ENCODE measurements at regions not wholly inside any gene's neighbourhood (a gene's known extent, or its start where the extent isn't known, plus 50 kb on each side); places are given as distances from the start of the nearest gene placed in this dataset.

- DNase-seq = no peak
- no peak overlapping the region for H3K4me2 ChIP-seq
- TF ChIP-seq EZH2 (IDR thresholded peaks at IDR 0.05; ENCODE audit: low read depth) (no peak), CTCF (conservative IDR thresholded peaks at IDR 0.05) (no peak)
- ChIA-PET POLR2A (ENCODE audit: unreplicated experiment) (no interaction called here), CTCF (no interaction called here)
- H3K79me2 ChIP-seq (ENCODE audit: low read depth) = no peaks in the 10 kb centered on the region
- no peak overlapping the region for H3K27ac ChIP-seq
- no TSS peak for BruUV-seq (replicated peaks)
- no peaks in the 10 kb centered on the region for H3K9me2 ChIP-seq (ENCODE audit: insufficient read depth)
- no peaks in the 10 kb centered on the region for H3K27me3 ChIP-seq (ENCODE audit: insufficient read depth, low read depth)
- no peaks in the 10 kb centered on the region for H3K36me3 ChIP-seq (ENCODE audit: low read depth)
- no peak overlapping the region for H3K4me3 ChIP-seq
- intact Hi-C loops (cut with micrococcal nuclease; ENCODE audit: unreplicated experiment) = no loop called here
- H3K9me3 ChIP-seq (ENCODE audit: insufficient read depth, low read depth) = no peaks in the 10 kb centered on the region
- H4K20me1 ChIP-seq (ENCODE audit: insufficient read depth) = no peaks in the 10 kb centered on the region
- no peaks in the 10 kb centered on the region for H3F3A ChIP-seq (ENCODE audit: insufficient read depth, low read depth)
- no peak overlapping the region for H2AFZ ChIP-seq
- no peaks in the 10 kb centered on the region for H3K4me1 ChIP-seq (replicated peaks; ENCODE audit: insufficient read depth)
These were observed 329.3 kb downstream of the SUCLA2 start for GRCh38 chr13:47671776-47672175.

- Histone ChIP-seq H4K20me1 (ENCODE audit: insufficient read depth) (no peaks in the 10 kb centered on the region), H2AFZ (no peak overlapping the region), H3K9me2 (ENCODE audit: insufficient read depth) (no peaks in the 10 kb centered on the region), H3K27ac (no peak overlapping the region), H3K27me3 (ENCODE audit: insufficient read depth, low read depth) (no peaks in the 10 kb centered on the region), H3K4me3 (no peak overlapping the region), H3K4me2 (no peak overlapping the region), H3F3A (ENCODE audit: insufficient read depth, low read depth) (no peaks in the 10 kb centered on the region), H3K36me3 (ENCODE audit: low read depth) (no peaks in the 10 kb centered on the region), H3K9me3 (ENCODE audit: insufficient read depth, low read depth) (no peaks in the 10 kb centered on the region), H3K4me1 (replicated peaks; ENCODE audit: insufficient read depth) (no peaks in the 10 kb centered on the region), H3K79me2 (ENCODE audit: low read depth) (no peaks in the 10 kb centered on the region)
- POLR2A ChIA-PET (ENCODE audit: unreplicated experiment) = interaction anchor here (0.6 kb wide), 1 partner anchor 610 kb away, joined by 3 read pairs; no protein-coding TSS in a partner anchor
- CTCF ChIA-PET = no interaction called here
- no peak for DNase-seq
- BruUV-seq (replicated peaks) = no TSS peak
- no peak for TF ChIP-seq EZH2 (IDR thresholded peaks at IDR 0.05; ENCODE audit: low read depth)
- TF ChIP-seq CTCF (conservative IDR thresholded peaks at IDR 0.05) = no peak
- intact Hi-C loops (cut with micrococcal nuclease; ENCODE audit: unreplicated experiment) = no loop called here
These were observed 336.0 kb downstream of the SUCLA2 start for GRCh38 chr13:47665043-47665442.

GRCh38 chr13:47661076-47661475 lies 340.0 kb downstream of the SUCLA2 start:
- no peak overlapping the region for H3K27ac ChIP-seq
- no peaks in the 10 kb centered on the region for H3K27me3 ChIP-seq (ENCODE audit: insufficient read depth, low read depth)
- TF ChIP-seq CTCF (conservative IDR thresholded peaks at IDR 0.05) (no peak), EZH2 (IDR thresholded peaks at IDR 0.05; ENCODE audit: low read depth) (no peak)
- H3K4me3 ChIP-seq = no peak overlapping the region
- no peaks in the 10 kb centered on the region for H3K4me1 ChIP-seq (replicated peaks; ENCODE audit: insufficient read depth)
- intact Hi-C loops (cut with micrococcal nuclease; ENCODE audit: unreplicated experiment) = no loop called here
- H3K4me2 ChIP-seq = no peak overlapping the region
- ChIA-PET POLR2A (ENCODE audit: unreplicated experiment) (no interaction called here), CTCF (no interaction called here)
- no peaks in the 10 kb centered on the region for H3F3A ChIP-seq (ENCODE audit: insufficient read depth, low read depth)
- no TSS peak for BruUV-seq (replicated peaks)
- H3K36me3 ChIP-seq (ENCODE audit: low read depth) = no peaks in the 10 kb centered on the region
- H3K9me2 ChIP-seq (ENCODE audit: insufficient read depth) = no peaks in the 10 kb centered on the region
- H4K20me1 ChIP-seq (ENCODE audit: insufficient read depth) = no peaks in the 10 kb centered on the region
- no peaks in the 10 kb centered on the region for H3K79me2 ChIP-seq (ENCODE audit: low read depth)
- no peak for DNase-seq
- no peak overlapping the region for H2AFZ ChIP-seq
- no peaks in the 10 kb centered on the region for H3K9me3 ChIP-seq (ENCODE audit: insufficient read depth, low read depth)

Data from PC-9 (cell line).